RCC 7860 (cell line): ENCODE measurements at regions not wholly inside any gene's neighbourhood (a gene's known extent, or its start where the extent isn't known, plus 50 kb on each side); places are given as distances from the start of the nearest gene placed in this dataset.
"Not testable (repeated sequence)": the region's sequence is repeated elsewhere in the genome, so short reads cannot be mapped to it uniquely, and the experiment has no call there.

Experiments
- DNase-seq: peaks from one replicate; pipeline ENCODE4 v3.0.0-alpha.2; 2015; ENCODE audit warnings: low spot score
- FAIRE-seq: peaks from 2 replicates; lab custom pipeline; 2012; peaks lifted over from hg19 to GRCh38; lab: Jason Lieb, UNC

DNA sequence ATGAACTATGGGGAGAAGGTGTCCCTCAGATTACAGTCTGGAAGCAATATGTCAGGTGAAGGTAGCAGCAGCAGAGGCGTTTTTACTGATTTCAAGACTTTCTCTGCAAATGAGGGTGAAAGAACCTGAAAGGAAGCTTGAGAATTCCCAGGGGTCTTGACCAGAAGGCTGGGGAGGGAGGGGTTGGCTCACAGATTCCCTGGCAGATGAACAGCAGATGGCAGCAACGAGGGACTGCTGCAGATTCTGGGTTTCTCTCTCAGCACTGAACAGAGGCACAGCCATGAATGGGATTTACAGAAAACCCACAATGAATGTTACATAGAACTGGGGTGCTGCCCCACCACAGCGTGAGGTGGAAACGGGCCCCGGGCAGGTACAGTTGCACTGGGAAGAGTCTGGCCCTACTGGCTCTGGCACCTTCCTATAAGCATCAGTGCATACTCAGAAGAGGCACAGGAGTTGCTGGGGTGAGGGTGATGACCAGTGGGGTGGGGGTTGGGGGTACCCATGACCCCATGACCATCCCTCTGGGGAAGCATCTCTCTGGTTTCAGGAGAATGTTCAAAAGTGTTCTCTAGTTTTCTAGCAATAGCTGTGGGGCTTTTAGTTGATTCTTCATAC, 317.8 kb downstream of the SH2D4B start:
- DNase-seq (no peak), FAIRE-seq (no peak)

DNA sequence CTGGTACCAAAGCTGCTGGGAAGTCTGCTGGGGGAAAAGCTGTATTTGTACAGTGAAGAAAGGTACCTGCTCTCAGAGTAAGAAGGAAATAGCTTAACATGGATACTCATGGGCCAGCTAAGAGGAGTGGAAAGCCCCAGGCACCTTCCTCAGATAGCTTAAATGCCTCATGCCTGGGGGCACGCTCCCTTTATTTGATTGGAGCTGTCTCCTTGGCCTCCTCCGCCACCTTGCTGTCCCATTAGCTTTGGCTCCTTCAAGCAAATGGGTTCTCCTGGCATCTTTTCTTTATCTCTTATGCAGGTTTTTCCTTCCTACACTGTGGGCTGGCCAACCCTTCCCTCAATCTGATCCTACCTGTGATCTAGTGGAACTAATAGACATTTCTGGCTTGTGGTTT, 318.5 kb downstream of the SH2D4B start:
- DNase-seq (no peak), FAIRE-seq (no peak)

DNA sequence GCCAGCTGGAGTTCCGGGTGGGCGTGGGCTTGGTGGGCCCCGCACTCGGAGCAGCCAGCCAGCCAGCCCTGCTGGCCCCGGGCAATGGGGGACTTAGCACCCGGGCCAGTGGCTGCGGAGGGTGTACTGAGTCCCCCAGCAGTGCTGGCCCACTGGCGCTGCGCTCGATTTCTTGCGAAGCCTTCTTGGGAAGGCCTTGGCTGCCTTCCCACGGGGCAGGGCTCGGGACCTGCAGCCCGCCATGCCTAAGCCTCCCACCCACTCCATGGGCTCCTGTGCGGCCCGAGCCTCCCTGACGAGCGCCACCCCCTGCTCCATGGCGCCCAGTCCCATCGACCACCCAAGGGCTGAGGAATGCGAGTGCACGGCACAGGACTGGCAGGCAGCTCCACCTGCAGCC, 321.6 kb downstream of the SH2D4B start:
- not testable (repeated sequence) for DNase-seq, FAIRE-seq

DNA sequence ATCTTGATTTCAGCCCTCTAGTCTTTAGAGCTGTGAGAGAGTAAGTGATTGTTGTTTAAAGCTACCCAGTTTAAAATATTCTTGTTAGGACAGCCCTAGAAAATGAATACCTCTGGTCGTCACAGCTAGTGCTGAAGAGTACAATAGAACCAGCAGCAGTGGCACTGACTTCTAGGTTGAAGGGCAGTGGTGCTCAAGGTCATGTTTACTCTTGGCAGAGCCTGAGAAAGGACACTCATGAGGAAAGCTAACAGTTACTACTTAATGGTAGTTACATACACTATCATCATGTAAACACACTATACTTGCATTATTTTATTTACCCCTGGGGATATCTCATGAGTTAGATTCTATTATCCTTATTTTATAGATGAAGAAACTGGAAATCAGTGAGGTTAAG, 323.0 kb downstream of the SH2D4B start:
- no peak for FAIRE-seq
- no peak for DNase-seq

DNA sequence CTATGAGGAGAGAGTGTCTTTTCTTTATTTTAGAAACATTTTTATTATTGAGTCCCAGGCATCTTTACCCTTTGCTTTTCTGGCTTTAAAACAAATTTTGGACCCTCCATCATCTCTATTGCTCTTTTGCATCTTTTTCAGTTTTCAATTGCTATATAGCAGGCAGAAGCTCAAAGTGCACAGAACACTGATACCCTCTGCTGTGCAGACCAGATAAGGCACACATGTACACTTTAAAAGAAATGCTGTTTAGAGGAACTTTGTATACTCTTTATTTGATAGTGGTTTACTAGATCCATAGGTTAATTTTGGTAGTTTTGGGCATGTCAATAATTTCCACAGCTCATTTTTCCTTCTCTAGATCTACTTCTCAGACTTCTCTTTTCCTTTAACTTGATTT, 324.2 kb downstream of the SH2D4B start:
- no peak for DNase-seq
- no peak for FAIRE-seq

DNA sequence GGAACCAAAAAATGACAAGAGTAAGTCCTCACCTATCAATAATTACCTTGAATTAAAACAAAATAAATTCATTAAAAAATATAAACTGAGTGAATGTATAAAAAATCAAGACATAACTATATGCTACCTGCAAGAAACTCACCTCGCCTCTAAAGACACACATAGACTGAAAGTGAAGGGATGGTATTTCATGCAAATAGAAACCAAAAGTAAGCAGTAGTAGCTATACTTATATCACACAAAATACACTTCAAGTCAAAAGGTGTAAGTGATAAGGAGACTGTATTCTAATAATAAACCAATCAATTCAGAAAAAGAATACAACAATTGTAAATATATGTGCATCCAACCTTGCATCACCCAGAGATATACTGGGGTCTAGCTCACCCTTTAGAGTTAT, 332.6 kb downstream of the SH2D4B start:
- no peak for FAIRE-seq
- no peak for DNase-seq

DNA sequence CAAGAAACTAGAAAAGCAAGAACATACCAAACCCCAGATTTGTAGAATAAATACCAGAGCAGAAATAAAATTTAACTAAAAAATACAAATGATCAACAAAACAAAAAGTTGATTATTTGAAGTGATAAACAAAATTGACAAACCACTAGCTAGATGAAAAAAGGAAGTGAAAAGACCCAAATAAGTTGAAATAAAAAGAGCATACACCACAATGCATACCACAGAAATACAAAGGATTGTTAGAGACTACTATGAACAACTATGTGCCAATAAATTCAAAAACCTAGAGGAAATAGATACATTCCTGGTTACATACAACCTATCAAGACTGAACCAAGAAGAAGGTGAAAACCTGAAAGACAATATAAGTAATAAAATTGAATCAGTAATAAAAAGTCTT, 333.4 kb downstream of the SH2D4B start:
- FAIRE-seq: no peak
- DNase-seq: no peak

DNA sequence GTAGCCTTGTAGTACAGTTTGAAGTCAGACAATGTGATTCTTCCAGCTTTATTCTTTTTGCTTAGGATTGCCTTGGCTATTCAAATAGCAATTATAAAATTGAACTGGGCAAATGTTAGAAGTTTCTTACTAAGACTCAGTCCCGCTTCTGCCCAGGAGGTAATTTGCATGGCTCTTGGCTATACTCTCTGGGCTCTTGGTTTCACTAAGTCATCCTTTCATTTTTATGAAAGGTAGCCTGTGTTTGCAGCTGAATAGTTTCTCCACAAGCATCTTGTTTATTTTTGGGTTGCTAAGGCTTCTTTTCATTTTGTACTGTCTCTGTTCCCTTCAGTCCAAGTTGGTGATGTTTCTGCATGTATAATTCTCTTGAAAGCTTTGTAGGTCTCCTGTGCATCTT, 340.6 kb downstream of the SH2D4B start:
- DNase-seq: no peak
- no peak for FAIRE-seq

DNA sequence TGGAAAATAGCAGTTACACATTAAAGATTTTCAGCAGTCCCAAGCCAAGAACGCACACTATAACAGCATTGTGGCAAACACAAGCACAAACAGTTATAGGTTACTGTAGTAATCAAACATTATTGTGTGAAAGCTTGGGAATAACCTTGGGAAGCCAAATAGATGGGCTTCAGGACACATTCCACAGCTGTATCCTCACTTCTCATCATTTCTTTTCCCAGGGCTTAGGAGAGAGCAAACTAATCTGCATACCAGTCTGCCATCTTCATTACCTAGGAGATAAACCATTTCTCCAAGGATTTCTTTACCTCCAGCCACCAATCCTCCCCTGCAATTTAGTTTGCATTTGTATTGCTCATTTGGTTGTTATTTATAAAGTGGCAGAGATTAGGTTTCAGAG, 352.4 kb downstream of the SH2D4B start:
- no peak for FAIRE-seq
- no peak for DNase-seq

DNA sequence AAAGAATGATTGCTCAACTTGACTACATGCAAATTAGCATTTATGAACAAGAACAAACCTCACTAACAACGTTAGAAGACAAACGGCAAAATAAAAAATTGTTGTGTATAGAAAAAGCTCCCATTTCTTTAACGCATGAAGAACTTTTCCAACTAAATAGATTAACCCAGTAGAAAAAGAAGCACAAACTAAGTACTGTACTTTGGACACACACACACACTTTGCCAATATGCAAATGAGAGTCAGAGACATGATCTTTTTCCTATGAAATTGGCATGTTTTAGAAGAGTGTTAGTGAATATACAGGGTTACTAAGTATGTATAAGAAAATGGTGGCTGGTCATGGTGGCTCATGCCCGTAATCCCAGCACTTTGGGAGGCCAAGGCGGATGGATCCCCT, 355.6 kb downstream of the SH2D4B start:
- DNase-seq: no peak
- FAIRE-seq: no peak

DNA sequence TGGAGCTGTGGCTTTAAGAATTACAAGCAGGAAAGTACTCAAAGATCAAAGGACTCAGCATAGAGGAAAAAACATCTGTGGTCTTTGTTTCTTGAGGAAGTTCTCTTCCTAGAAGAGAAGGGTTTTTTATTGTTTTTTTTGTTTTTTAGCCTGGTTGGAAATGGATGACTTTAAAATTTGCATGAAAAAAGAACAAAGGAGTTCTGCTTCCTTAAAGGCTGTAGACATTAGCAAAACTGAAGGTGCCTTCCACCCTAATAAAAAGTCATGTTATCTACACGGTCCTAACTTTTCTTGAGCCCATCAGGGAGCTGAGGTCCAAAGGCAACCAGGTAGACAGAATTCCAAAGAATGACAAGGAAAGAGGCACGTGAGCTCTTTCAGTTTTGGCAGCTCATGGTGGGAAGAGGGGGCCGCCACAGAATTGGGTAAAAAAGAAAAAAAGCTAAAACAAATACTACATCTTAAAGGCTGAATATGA, 356.6 kb downstream of the SH2D4B start:
- FAIRE-seq (no peak), DNase-seq (no peak)

DNA sequence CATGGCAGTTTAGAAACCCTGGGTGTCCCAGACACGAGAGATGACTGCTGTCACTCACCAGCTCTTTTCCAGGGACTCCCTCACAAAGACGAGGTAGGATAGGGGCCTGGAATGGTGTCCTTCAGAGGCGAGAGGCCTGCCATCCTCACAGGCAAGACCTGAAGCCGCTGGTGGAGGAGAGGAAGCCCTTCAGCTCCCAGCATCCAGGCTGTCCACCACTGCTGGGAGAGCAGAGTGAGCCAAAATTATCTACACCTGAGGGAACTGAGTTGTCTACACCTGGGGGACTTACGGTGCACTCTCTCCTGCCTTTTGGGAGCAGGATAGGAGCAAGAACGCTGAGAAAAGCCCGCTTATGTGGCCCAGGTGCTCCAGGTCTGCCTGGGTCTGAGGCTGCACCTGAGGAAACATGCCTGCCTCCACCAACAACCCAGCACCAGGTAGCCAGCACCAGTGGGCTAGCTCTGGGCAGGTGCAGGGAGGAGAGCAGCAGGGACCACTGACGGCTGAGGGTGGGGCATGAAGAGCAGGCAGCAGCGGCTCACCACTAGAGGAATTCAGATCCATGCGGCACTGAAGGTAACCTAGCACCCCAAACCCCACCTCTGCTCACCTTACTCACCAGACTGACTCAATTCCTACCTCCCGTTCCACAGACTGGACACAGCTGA, 357.2 kb downstream of the SH2D4B start:
- FAIRE-seq (no peak), DNase-seq (no peak)

DNA sequence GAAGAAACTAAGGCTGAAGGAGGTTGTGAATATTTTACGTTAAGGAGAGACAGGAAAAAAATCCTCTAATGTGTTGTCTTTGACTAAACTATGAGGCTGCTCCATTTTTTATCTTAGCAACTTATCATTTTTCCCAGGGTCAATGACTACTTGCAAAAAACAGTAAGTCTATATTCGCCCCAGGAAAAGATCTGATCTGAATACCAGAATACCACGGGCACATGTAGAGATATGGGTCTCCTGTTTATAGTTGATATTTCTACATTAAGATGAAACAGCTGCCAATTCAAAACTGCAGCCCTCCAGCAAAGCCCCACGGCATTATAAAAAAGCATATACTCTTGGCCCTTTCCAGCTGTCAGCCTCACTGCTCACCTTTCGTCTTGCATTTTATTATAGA, 358.4 kb downstream of the SH2D4B start:
- FAIRE-seq: no peak

DNA sequence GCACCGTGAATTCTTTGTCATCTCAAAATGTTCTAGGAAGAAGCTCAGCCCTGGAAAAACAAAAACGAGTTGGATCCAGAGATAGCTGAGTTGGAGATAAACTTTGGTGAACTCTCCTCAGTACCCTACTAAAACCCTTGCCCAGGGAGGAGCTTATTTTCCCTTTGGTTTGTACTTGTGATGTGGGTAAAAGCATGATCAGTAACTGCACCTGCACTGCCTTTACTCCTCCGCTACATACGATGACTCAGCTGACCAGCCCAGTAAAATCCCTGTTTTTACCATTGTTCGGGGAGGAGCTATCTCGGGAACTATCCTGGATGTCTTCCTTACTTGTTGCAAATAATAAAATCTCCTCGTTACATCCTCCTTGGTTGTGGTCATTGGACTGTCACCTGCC, 359.3 kb downstream of the SH2D4B start:
- DNase-seq (no peak), FAIRE-seq (no peak)

More for the DNA sequence above, 358.4 kb downstream of the SH2D4B start:
- DNase-seq: no peak

DNA sequence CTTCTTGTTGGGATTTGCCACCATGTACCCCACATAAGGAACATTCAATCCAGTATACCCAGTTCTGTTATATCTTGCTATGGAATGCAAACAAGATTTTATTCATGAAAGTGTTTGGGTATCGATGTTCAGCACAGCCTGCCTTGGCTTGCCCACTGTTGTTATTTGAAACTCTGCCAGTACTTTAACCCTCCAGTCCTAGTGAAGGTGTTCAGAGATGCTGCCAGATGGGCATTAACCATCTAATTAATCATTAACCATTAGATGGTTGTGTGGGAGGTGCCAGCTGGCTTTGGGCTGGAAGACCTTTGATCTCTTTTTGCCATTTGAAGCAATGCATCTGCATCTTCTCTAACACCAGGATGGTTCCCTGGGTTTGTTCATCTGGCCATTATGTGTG, 363.0 kb downstream of the SH2D4B start:
- FAIRE-seq: no peak
- DNase-seq: no peak

DNA sequence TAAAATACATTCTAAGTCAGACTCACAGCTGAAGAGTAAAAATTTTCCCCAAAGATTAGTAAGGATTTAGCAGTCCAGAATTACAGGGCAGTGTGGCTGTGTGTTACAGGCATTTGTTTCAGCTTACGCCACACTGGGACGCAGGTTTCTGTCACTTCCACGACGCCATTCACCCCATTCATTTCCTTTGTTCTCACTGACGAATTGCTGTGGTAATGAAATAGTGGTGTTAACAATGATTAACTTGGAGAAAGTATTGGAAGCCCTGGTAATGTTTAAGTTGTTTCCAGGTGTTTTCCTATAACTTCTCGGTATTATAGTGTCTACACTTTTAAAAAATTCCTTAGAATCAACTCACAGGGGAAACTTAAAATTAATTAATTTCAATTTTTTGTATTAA, 370.9 kb downstream of the SH2D4B start:
- DNase-seq: no peak
- no peak for FAIRE-seq

DNA sequence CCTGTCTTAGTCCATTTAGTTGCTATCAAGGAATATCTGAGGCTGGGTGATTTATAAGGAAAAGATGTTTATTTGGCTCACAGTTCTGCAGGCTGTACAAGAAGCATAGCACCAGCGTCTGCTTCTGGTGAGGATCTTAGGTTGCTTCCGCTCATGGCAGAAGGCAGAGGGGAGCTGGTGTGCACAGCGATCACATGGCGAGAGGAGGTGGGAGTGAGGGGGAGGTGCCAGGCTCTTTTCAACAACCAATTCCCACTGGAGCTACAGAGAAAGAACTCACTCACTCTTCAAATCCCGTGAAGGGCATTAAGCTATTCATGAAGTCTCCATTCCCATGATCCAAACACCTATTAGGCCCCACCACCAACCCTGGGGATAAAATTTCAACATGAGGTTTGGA, 371.6 kb downstream of the SH2D4B start:
- FAIRE-seq (no peak), DNase-seq (no peak)

DNA sequence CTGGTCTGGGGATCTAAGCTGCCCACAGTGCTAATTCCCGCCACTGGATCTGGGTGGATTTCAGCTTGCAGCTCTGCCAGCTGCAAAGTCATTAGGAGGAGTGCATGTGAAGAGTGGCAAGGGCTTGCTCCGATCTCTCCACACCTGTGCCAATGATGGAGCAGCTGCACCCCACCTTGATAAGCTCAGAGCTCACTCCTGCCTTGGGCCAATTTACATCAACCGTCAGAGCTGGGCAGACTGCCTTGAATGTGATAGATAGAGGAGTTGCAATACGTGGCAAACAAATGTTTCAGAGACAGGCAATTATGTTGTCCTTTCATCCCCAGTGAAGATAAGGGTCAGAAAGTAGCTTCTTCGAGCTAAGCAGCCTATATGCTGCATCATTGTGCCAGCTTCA, 379.9 kb downstream of the SH2D4B start:
- FAIRE-seq (no peak), DNase-seq (no peak)

DNA sequence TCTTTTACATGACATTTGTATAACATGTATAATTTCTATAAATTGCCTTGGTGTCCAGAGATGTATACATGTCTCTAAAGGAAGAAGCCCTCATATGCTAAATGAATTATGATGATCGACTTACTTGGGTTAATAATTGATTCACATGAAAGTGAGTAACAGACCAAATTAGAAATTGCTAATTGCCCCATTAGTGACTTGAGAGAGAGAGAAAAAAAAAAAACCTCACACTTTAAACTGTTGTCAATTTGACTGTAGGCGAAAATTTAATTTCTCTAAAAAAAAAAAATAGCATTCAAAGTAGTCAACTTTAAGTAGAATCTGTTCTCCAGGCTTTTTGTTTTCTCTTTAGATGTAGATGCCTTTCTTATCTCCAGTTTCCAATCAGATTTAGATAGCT, 383.3 kb downstream of the SH2D4B start:
- FAIRE-seq (no peak), DNase-seq (no peak)

DNA sequence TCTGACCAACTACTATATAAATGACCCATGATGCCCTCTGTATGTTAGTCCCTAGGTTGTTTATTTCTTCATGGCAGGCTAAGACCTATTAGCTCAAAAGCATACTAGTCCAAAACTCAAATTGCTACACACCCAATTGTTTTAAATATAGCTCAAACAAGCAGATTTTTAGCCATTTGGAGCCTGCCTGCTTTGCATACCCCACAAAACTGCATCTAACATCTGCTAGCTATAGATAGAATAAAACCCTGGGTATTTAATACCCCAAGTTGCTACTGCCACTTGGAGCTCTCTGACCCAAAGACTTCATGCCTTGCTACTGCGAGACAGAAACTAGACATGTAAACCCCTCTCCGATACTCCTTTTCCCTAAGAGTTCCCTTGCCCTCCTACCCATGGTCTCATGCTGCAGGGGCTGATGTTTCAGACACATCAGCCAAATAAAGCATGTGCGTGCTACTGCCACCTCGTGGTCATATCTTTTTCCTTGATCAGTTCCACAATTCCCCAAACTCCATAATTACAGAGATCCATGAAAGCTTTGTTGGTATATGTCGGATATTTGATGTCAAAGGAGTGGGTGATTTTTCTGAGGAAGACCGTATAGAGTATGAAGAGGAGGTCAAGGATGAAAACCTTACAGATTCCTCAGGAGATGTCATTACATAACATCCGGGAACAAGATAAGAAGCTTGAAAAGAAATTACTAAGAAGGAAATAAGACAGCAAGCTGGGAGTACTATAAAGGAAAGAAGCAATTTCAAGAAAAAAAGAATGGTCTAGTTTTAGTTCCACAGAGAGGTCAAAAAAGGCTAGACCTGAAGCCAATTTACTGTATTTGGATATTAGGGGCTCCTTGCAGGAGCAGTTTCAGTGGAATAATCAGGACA, 386.6 kb downstream of the SH2D4B start:
- FAIRE-seq: peak; percentile 16

DNA sequence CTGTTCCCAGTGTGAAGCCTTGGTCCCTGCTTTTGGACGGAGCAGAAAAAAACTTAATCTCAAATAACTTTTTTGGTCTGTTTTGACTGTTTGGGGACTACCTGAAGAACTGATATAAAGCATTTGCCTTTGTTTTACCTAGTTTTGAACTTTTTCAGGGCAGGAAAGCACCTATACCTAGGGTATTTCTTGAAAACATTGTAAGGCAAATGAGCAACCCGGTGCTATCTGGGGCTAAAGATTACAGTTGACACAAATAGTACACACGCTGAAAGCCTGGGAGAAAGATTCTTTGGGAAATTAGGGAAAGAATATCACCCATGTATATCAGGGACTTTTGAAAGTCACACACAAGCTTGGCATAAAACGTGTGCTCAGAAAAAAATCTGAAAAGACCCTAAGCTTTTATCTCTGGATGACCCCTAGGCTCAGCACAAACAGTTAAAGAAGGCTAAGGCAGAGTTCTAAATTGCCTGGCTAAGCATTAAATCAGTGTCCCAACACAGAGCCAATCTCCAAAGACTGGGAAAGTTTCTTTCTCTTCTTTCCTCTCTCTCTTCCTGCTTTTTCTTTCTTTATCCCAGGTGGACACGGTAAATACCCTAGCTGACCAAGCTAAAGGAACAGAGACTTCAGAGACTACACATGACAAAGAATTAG, 389.8 kb downstream of the SH2D4B start:
- FAIRE-seq (no peak), DNase-seq (no peak)

More for the DNA sequence above, 386.6 kb downstream of the SH2D4B start:
- no peak for DNase-seq
